ENCODE measurements at regions not wholly inside any gene's neighbourhood (a gene's known extent, or its start where the extent isn't known, plus 50 kb on each side); places are given as distances from the start of the nearest gene placed in this dataset.
"Not testable (repeated sequence)": the region's sequence is repeated elsewhere in the genome, so short reads cannot be mapped to it uniquely, and the experiment has no call there.

DNA sequence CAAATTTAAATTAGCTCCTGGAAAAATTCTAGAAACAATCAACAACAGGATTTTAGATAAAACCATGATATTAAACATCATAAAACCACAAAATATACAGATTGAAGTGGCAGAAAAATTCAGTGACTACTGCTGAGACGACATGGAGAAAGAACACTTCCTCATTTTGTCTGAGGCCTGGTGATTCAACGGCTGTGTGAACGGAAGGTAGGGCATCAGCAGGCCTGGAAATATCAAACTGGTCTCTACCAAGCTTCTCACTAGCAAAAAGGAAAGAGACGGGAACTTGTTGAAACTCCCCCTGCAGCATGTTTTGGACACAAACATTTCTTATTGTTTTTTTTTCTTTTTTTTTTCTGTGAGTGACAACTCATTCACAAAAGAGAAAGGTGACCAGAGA is 58.0 kb upstream of the AHI1 start:
- Mint-ChIP-seq H3K27ac (peak overlapping the region; percentile 16), H3K4me3 (no peak overlapping the region), H3K36me3 (ENCODE audit: low read depth) (peaks cover 6% of the 10 kb centered on the region), H3K27me3 (ENCODE audit: insufficient read depth) (peaks cover 7% of the 10 kb centered on the region), H3K4me1 (ENCODE audit: low read depth) (peaks cover 34% of the 10 kb centered on the region), H3K9me3 (peaks cover 3% of the 10 kb centered on the region)
- no peak for DNase-seq (ENCODE audit: low spot score)
- intact Hi-C loops (cut with micrococcal nuclease): no loop called here

DNA sequence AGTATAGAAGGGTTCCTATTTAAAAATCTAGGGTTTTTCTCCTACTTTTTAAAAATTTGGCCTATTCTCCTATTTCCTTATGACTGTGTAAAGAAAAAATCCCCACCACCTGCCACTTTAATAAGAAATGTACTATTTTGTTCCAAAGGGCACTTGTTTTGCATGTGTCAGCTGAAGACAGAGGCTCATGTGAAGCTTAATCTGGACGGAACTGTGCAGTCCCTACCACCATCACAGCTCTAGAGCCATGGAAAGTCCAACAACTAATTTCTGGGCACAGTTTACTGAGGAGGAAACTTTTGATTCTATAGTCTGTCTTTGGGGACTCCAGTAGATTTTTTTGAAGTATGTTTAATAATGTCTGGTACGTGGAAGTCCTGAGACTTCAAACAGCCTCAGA is 60.0 kb upstream of the AHI1 start:
- Mint-ChIP-seq H3K4me3 (no peak overlapping the region), H3K4me1 (ENCODE audit: low read depth) (peaks cover 52% of the 10 kb centered on the region), H3K9me3 (peaks cover 15% of the 10 kb centered on the region), H3K36me3 (ENCODE audit: low read depth) (peaks cover 17% of the 10 kb centered on the region), H3K27me3 (ENCODE audit: insufficient read depth) (peaks cover 5% of the 10 kb centered on the region), H3K27ac (peak overlapping the region; percentile 9)
- no peak for DNase-seq (ENCODE audit: low spot score)
- intact Hi-C loops (cut with micrococcal nuclease): loop anchor here (1.0 kb wide), 1 partner anchor 8 kb away; no protein-coding TSS in a partner anchor

DNA sequence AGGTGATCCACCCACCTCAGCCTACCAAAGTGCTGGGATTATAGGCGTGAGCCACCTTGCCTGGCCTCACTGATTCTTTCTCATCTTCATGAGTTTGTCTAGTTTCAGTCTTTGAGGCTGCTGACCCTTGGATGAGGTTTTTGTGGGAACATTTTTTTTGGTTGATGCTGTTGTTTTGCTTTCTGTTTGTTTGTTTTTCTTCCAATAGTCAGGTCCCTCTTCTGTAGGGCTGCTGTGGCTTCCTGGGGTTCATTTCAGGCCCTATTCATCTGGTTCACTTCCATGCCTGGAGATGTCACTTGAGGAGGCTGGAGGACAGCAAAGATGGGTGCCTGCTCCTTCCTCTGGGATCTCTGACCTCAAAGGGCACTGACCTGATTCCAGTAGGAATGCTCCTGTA is 68.1 kb upstream of the AHI1 start:
- Mint-ChIP-seq H3K27ac (peak overlapping the region; percentile 93), H3K4me1 (ENCODE audit: low read depth) (peaks cover 90% of the 10 kb centered on the region), H3K36me3 (ENCODE audit: low read depth) (peaks cover 45% of the 10 kb centered on the region), H3K4me3 (peak overlapping the region; percentile 32), H3K9me3 (peaks cover 34% of the 10 kb centered on the region)
- DNase-seq (ENCODE audit: low spot score): peak; percentile 30
- intact Hi-C loops (cut with micrococcal nuclease): loop anchor here (1.0 to 5.0 kb wide), 2 partner anchors 8 to 287 kb away; partner anchors contain the start of gene PDE7B
- not testable (repeated sequence) for H3K27me3 Mint-ChIP-seq (ENCODE audit: insufficient read depth)

DNA sequence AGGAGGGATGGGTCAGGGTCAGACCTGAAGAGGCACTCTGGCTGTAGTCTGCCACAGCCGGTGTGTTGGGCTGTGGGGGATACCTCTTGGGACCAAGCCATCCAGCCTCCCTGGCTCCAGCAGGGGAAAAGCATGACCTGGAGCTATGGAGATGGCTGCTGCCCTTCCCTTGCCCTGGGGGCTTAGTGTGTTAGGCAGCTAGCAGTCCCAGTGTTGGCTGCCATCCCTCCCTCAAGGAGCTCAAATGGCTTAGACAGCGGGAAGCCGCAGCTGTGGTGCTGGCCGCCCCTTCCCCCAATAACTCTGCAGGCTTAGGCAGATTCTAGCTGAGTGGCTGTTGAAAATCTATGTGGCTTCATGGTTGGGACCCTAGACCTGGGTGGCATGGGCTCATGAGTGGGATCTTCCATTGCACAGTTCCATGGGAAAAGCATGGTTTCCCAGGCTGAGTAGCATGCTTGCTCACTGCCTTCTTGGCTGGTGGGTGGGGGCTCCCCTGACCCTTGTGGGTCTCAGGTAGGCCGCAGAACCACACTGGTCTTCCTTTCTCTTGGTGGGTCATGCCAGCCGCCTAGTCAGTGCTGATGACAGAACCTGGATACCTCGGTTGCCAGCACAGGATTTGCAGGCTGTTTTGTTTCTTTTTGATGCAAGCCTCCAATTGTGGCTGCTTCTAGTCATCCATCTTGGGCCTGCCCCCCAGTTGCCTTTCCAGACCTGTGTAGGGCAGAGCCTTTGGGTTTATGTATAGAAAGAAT is 69.0 kb upstream of the AHI1 start:
- H3K27me3 Mint-ChIP-seq (ENCODE audit: insufficient read depth): no peaks in the 10 kb centered on the region
- H3K27ac Mint-ChIP-seq: peak overlapping the region; percentile 93
- no peak for DNase-seq (ENCODE audit: low spot score)
- peaks cover 81% of the 10 kb centered on the region for H3K4me1 Mint-ChIP-seq (ENCODE audit: low read depth)
- intact Hi-C loops (cut with micrococcal nuclease): loop anchor here (5.0 kb wide), 1 partner anchor 286 kb away; the partner anchor contains the start of gene PDE7B
- H3K36me3 Mint-ChIP-seq (ENCODE audit: low read depth): peaks cover 40% of the 10 kb centered on the region
- H3K4me3 Mint-ChIP-seq: peak overlapping the region; percentile 30
- H3K9me3 Mint-ChIP-seq: peaks cover 35% of the 10 kb centered on the region

DNA sequence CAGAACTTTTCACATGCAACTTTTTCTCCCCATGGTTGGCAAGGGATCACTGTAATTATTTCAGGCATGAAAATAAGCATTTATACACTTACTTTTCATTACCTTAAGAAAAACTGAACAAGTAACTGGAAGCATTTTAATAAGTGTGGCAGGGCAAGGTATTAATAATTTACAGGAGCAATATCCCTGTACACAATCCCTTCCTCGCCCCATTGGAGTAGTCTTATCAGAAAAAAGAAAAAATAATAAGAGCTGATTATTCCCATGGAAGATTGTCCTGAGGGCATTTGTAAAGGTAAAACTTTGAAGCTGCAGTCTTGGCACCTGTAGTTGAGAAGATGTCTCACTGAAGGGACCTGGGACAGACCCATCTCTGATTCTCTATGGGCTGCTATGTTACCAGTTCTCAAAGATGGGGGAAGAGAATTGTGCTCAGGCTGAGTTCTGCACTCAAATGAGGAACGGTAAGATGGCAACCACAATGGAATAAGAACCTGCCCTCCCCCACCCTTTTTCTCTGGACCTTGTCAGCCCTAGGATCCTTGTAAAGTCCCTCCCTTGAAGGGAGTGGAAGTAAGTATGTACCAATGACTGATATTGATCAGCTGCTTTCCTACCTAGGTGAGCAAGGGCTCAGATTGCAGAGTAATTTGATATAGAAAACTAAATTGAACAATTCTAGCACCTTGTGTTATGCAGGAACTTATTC is 70.0 kb upstream of the AHI1 start:
- Mint-ChIP-seq H3K4me1 (ENCODE audit: low read depth) (peaks cover 72% of the 10 kb centered on the region), H3K27ac (peak overlapping the region; percentile 93), H3K4me3 (peak overlapping the region; percentile 48), H3K9me3 (peaks cover 28% of the 10 kb centered on the region), H3K36me3 (ENCODE audit: low read depth) (peaks cover 34% of the 10 kb centered on the region), H3K27me3 (ENCODE audit: insufficient read depth) (no peaks in the 10 kb centered on the region)
- intact Hi-C loops (cut with micrococcal nuclease): loop anchor here (1.0 to 5.0 kb wide), 5 partner anchors 10 to 285 kb away; partner anchors contain the start of gene PDE7B
- no peak for DNase-seq (ENCODE audit: low spot score)

DNA sequence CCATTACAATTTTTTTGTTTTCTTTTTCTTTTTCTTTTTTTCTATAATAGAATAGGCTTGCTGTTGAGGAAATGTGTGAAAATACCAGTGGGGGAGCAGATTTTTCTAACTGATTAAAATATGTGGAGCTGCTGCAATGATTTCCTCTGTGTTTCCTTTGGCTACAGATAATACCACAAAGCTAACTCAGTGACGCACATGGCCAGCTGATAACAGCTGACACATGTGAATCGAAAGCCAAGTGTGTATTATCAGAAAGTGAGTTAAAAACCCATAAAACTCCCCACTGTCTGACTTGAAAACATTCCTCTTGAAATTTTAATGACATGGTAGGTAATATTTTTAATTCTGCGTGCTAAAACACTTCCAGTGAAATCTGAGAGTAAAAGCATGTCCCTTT is 70.8 kb upstream of the AHI1 start:
- Mint-ChIP-seq H3K4me1 (ENCODE audit: low read depth) (peaks cover 64% of the 10 kb centered on the region), H3K9me3 (peaks cover 20% of the 10 kb centered on the region), H3K27ac (peak overlapping the region; percentile 93), H3K4me3 (peak overlapping the region; percentile 3), H3K36me3 (ENCODE audit: low read depth) (peaks cover 26% of the 10 kb centered on the region), H3K27me3 (ENCODE audit: insufficient read depth) (no peaks in the 10 kb centered on the region)
- intact Hi-C loops (cut with micrococcal nuclease): loop anchor here (1.0 to 5.0 kb wide), 5 partner anchors 9 to 284 kb away; partner anchors contain the start of gene PDE7B
- peak; percentile 51 for DNase-seq (ENCODE audit: low spot score)

DNA sequence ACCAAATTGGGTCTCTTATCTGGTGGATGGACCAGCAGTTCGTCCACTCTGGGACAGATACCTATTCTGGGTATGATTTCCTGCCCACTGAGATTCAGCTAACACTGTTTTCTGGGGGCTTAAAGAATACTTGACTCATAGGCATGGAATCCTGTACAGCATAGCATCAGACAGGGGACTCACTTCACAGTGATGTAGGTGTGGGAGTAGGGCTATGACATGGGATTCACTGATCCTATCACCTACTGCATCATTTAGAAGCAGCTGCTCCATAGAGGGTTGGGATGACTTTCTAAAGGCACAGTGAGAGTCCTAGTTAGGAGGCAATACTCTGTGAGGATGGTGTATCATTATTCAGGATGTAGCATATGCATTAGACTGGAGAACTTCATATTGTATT is 74.5 kb upstream of the AHI1 start:
- H3K4me1 Mint-ChIP-seq (ENCODE audit: low read depth): peaks cover 57% of the 10 kb centered on the region
- H3K27ac Mint-ChIP-seq: no peak overlapping the region
- no peak overlapping the region for H3K4me3 Mint-ChIP-seq
- H3K36me3 Mint-ChIP-seq (ENCODE audit: low read depth): peaks cover 8% of the 10 kb centered on the region
- intact Hi-C loops (cut with micrococcal nuclease): no loop called here
- no peak for DNase-seq (ENCODE audit: low spot score)
- H3K27me3 Mint-ChIP-seq (ENCODE audit: insufficient read depth): no peaks in the 10 kb centered on the region
- H3K9me3 Mint-ChIP-seq: peaks cover 6% of the 10 kb centered on the region

DNA sequence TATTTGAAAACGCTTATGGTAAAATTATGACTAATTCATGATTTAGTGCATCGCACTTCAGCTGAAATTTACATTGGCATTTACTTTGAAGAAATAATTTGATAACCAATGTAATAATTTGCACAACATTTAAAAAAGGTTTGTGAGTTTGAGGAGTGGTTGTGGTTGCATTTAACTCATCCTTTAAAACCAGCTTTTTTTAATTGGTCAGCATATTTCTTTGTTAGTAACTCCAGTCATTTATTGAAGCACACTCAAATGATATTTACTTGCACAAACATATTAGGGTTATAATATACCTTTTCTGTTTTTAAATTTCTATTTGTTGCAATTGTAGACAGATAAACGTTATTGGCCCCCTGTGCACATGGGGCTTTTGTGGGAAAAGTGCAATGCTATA is 78.1 kb upstream of the AHI1 start:
- H3K36me3 Mint-ChIP-seq (ENCODE audit: low read depth): peaks cover 7% of the 10 kb centered on the region
- intact Hi-C loops (cut with micrococcal nuclease): loop anchor here (2.0 to 5.0 kb wide), 2 partner anchors 15 to 652 kb away; no protein-coding TSS in a partner anchor
- peaks cover 11% of the 10 kb centered on the region for H3K9me3 Mint-ChIP-seq
- H3K27ac Mint-ChIP-seq: peak overlapping the region; percentile 97
- peaks cover 39% of the 10 kb centered on the region for H3K4me1 Mint-ChIP-seq (ENCODE audit: low read depth)
- no peak overlapping the region for H3K4me3 Mint-ChIP-seq
- H3K27me3 Mint-ChIP-seq (ENCODE audit: insufficient read depth): no peaks in the 10 kb centered on the region
- DNase-seq (ENCODE audit: low spot score): no peak

DNA sequence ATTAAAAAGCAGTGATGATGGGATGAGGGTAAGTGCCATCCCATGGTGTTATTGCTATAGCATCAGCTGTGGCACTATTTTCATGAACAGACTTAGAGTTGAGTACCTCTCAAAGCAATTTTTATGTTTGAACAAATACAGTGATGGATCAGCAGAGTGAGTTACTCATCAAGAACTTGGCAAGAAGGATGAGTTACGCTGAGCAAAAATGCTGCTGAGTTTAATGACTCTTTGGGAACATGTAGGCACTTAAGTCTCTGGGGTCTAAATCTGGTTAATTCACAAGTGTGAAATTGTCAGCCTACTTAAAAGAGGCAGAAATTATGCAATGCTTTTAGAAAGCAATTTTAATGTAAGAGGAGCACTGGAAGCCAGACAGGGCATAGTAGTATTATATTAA is 78.5 kb upstream of the AHI1 start:
- peaks cover 40% of the 10 kb centered on the region for H3K4me1 Mint-ChIP-seq (ENCODE audit: low read depth)
- H3K27me3 Mint-ChIP-seq (ENCODE audit: insufficient read depth): no peaks in the 10 kb centered on the region
- peak overlapping the region; percentile 97 for H3K27ac Mint-ChIP-seq
- DNase-seq (ENCODE audit: low spot score): no peak
- H3K9me3 Mint-ChIP-seq: peaks cover 11% of the 10 kb centered on the region
- H3K36me3 Mint-ChIP-seq (ENCODE audit: low read depth): peaks cover 7% of the 10 kb centered on the region
- intact Hi-C loops (cut with micrococcal nuclease): loop anchor here (2.0 to 5.0 kb wide), 2 partner anchors 15 to 651 kb away; no protein-coding TSS in a partner anchor
- no peak overlapping the region for H3K4me3 Mint-ChIP-seq

DNA sequence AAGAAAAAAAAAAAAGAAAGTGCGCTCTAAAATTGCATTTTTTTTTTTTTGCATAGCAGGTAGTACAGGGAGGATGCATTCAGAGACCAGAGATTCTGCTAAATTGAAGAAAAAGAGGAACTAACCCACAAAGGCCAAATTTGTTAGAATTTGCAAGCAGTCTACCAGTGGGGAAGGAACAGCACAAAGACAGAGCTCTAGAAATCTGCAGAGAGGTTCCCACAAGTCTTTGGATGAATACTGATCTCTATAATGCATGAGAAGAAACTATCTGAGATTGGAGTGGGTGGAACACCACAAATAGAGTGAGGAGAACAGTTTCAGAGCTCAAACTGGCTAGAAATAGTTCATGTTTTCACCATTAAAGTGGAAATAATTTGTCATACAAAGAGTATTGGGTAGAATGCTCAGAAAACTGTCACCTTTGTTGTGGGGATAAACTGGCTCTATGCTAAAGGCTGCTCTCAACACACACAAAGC is 79.6 kb upstream of the AHI1 start:
- peak overlapping the region; percentile 49 for H3K4me3 Mint-ChIP-seq
- H3K27me3 Mint-ChIP-seq (ENCODE audit: insufficient read depth): no peaks in the 10 kb centered on the region
- intact Hi-C loops (cut with micrococcal nuclease): loop anchor here (1.0 to 5.0 kb wide), 11 partner anchors 9 to 673 kb away; partner anchors contain the start of gene MTFR2
- peak overlapping the region; percentile 97 for H3K27ac Mint-ChIP-seq
- H3K36me3 Mint-ChIP-seq (ENCODE audit: low read depth): peaks cover 18% of the 10 kb centered on the region
- no peak for DNase-seq (ENCODE audit: low spot score)
- H3K4me1 Mint-ChIP-seq (ENCODE audit: low read depth): peaks cover 48% of the 10 kb centered on the region
- peaks cover 5% of the 10 kb centered on the region for H3K9me3 Mint-ChIP-seq

DNA sequence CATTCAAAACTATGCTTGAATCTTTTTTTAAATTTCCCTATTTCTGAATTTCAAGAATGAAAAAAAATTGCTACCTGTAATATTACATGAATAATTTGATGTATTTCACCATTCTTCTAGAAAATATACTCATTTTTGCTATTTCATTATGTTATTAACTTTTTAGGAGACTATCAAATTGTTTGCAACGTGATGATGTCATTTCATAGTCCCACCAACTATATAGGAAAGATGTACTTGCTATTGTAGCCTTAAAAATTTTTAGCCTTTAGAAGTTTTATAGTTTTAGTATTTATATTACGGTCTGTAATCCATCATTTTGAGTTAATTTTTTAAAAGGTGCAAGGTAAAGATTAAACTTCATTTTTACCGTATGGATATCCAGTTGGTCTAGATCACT is 81.4 kb upstream of the AHI1 start:
- H3K4me1 Mint-ChIP-seq (ENCODE audit: low read depth): peaks cover 62% of the 10 kb centered on the region

DNA sequence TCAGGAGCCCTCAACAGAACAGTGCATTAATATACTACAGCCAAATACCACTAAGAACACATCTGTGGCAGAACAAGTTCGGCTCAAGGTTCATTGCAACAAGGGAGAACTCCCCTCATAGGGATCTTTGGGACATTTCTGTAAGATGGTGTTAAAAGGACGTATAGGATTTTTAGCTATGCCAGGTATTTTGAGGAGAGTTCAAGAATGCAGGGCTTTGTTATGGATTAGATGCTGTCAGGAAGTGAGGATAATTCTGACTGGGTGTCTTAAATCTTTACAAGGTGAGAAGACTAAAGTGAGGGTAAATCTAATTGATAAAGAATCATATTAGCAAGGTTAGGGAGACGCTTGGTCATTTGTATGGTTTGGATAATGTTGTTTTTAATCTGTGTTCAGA is 83.7 kb upstream of the AHI1 start:
- Mint-ChIP-seq H3K4me1 (ENCODE audit: low read depth) (peaks cover 63% of the 10 kb centered on the region), H3K9me3 (peaks cover 24% of the 10 kb centered on the region), H3K36me3 (ENCODE audit: low read depth) (peaks cover 33% of the 10 kb centered on the region), H3K27me3 (ENCODE audit: insufficient read depth) (no peaks in the 10 kb centered on the region), H3K4me3 (no peak overlapping the region), H3K27ac (peak overlapping the region; percentile 68)
- intact Hi-C loops (cut with micrococcal nuclease): no loop called here
- no peak for DNase-seq (ENCODE audit: low spot score)

More for the DNA sequence above, 81.4 kb upstream of the AHI1 start:
- Mint-ChIP-seq H3K36me3 (ENCODE audit: low read depth) (peaks cover 29% of the 10 kb centered on the region), H3K4me3 (no peak overlapping the region), H3K27me3 (ENCODE audit: insufficient read depth) (no peaks in the 10 kb centered on the region), H3K27ac (no peak overlapping the region), H3K9me3 (peaks cover 14% of the 10 kb centered on the region)
- intact Hi-C loops (cut with micrococcal nuclease): loop anchor here (5.0 kb wide), 1 partner anchor 648 kb away; no protein-coding TSS in a partner anchor
- no peak for DNase-seq (ENCODE audit: low spot score)
